Tibial nerve (tissue), 4 donors: ENCODE measurements at regions not wholly inside any gene's neighbourhood (a gene's known extent, or its start where the extent isn't known, plus 50 kb on each side); places are given as distances from the start of the nearest gene placed in this dataset.

ENCODE experiments used
- CTCF ChIP-seq, 5 experiments: fragments of 200-600 bp in 3 of 5; fragments of 450-650 bp in 2 of 5; sonication (generic) in 3 of 5; IDR thresholded peaks; one replicate each; pipeline ENCODE4 v1.5.1; 2016 to 2019; ENCODE audit warnings: antibody characterized with exemption in 5 of 5, mild to moderate bottlenecking in 3 of 5, moderate library complexity in 2 of 5
- EP300 ChIP-seq, 2 donors: sonication (generic); formaldehyde crosslinking; IDR thresholded peaks; one replicate each; pipeline ENCODE4 v1.6.1; 2017; ENCODE audit warnings: antibody characterized with exemption in 2 of 2, mild to moderate bottlenecking in 1 of 2
- POLR2A ChIP-seq, 2 donors: fragments of 450-650 bp; IDR thresholded peaks; one replicate each; pipeline ENCODE4 v1.6.1; 2017; ENCODE audit warnings: antibody characterized with exemption in 2 of 2, mild to moderate bottlenecking in 2 of 2, moderate library complexity in 2 of 2

- TF ChIP-seq POLR2A (IDR thresholded peaks at IDR 0.05): no peak
- TF ChIP-seq CTCF (IDR thresholded peaks at IDR 0.05): no peak
- TF ChIP-seq EP300 (IDR thresholded peaks at IDR 0.05): no peak
Measured at GRCh38 chr3:53996141-53996874, 104.6 kb upstream of the SELENOK start.
